ENCODE measurements at regions not wholly inside any gene's neighbourhood (a gene's known extent, or its start where the extent isn't known, plus 50 kb on each side); places are given as distances from the start of the nearest gene placed in this dataset.

- WGBS, 2 donors (ENCODE audit: low coverage in 1 of 2) = 59 to 60% methylated on average over 1 of the region's 1 CpG
These were observed 659.1 kb downstream of the SI start for GRCh38 chr3:164419220-164419619.

GRCh38 chr3:164418414-164418813 is 659.9 kb downstream of the SI start:
- TF ChIP-seq POLR2AphosphoS5 (IDR thresholded peaks at IDR 0.05) (no peak), EP300 (IDR thresholded peaks at IDR 0.05) (no peak), CTCF (IDR thresholded peaks at IDR 0.05) (no peak), POLR2A (IDR thresholded peaks at IDR 0.05) (no peak)
- Histone ChIP-seq H3K4me1 (no peaks in the 10 kb centered on the region), H3K36me3 (no peaks in the 10 kb centered on the region), H3K4me3 (no peak overlapping the region), H3K27ac (no peak overlapping the region), H3K9me3 (no peaks in the 10 kb centered on the region), H3K27me3 (no peaks in the 10 kb centered on the region)
- ATAC-seq = no peak
- 78% methylated on average over 1 of the region's 1 CpG; no CpG with 5 or more reads in 1 of the 2 donors for WGBS, 2 donors (ENCODE audit: low coverage in 1 of 2)

More at GRCh38 chr3:164419220-164419619, 659.1 kb downstream of the SI start:
- Histone ChIP-seq H3K4me3 (no peak overlapping the region), H3K36me3 (no peaks in the 10 kb centered on the region), H3K4me1 (no peaks in the 10 kb centered on the region), H3K27ac (no peak overlapping the region), H3K9me3 (no peaks in the 10 kb centered on the region), H3K27me3 (no peaks in the 10 kb centered on the region)
- no peak for ATAC-seq
- no peak for TF ChIP-seq POLR2AphosphoS5 (IDR thresholded peaks at IDR 0.05)
- no peak for TF ChIP-seq EP300 (IDR thresholded peaks at IDR 0.05)
- no peak for TF ChIP-seq POLR2A (IDR thresholded peaks at IDR 0.05)
- no peak for TF ChIP-seq CTCF (IDR thresholded peaks at IDR 0.05)

- Histone ChIP-seq H3K4me1 (no peaks in the 10 kb centered on the region), H3K9me3 (no peaks in the 10 kb centered on the region), H3K27ac (no peak overlapping the region), H3K27me3 (no peaks in the 10 kb centered on the region), H3K36me3 (no peaks in the 10 kb centered on the region), H3K4me3 (no peak overlapping the region)
- TF ChIP-seq POLR2A (IDR thresholded peaks at IDR 0.05) = no peak
- TF ChIP-seq EP300 (IDR thresholded peaks at IDR 0.05) = no peak
- no peak for TF ChIP-seq CTCF (IDR thresholded peaks at IDR 0.05)
- no peak for TF ChIP-seq POLR2AphosphoS5 (IDR thresholded peaks at IDR 0.05)
- ATAC-seq = no peak
These were observed 660.3 kb downstream of the SI start for GRCh38 chr3:164417955-164418354.

GRCh38 chr3:164416491-164417222 is 661.6 kb downstream of the SI start:
- Histone ChIP-seq H3K36me3 (no peaks in the 10 kb centered on the region), H3K9me3 (no peaks in the 10 kb centered on the region), H3K27ac (no peak overlapping the region), H3K4me1 (no peaks in the 10 kb centered on the region), H3K27me3 (no peaks in the 10 kb centered on the region), H3K4me3 (no peak overlapping the region)
- WGBS, 2 donors (ENCODE audit: low coverage in 1 of 2) = 71 to 83% methylated on average over 3 of the region's 3 CpGs
- ATAC-seq = no peak
- TF ChIP-seq CTCF (IDR thresholded peaks at IDR 0.05) = no peak
- no peak for TF ChIP-seq POLR2A (IDR thresholded peaks at IDR 0.05)
- TF ChIP-seq EP300 (IDR thresholded peaks at IDR 0.05) = no peak
- no peak for TF ChIP-seq POLR2AphosphoS5 (IDR thresholded peaks at IDR 0.05)

GRCh38 chr3:164408326-164408725 is 670.0 kb downstream of the SI start:
- no peaks in the 10 kb centered on the region for H3K4me1 ChIP-seq
- no peaks in the 10 kb centered on the region for H3K36me3 ChIP-seq
- no peaks in the 10 kb centered on the region for H3K27me3 ChIP-seq
- H3K4me3 ChIP-seq = no peak overlapping the region
- 67 to 83% methylated on average over 1 of the region's 1 CpG for WGBS, 2 donors (ENCODE audit: low coverage in 1 of 2)
- no peak for ATAC-seq
- no peak for TF ChIP-seq EP300 (IDR thresholded peaks at IDR 0.05)
- TF ChIP-seq POLR2AphosphoS5 (IDR thresholded peaks at IDR 0.05) = no peak
- TF ChIP-seq POLR2A (IDR thresholded peaks at IDR 0.05) = no peak
- no peak for TF ChIP-seq CTCF (IDR thresholded peaks at IDR 0.05)
- no peak overlapping the region for H3K27ac ChIP-seq
- no peaks in the 10 kb centered on the region for H3K9me3 ChIP-seq

Measured in gastroesophageal sphincter (tissue), 4 donors.